GM23248 (cell line): ENCODE measurements at regions not wholly inside any gene's neighbourhood (a gene's known extent, or its start where the extent isn't known, plus 50 kb on each side); places are given as distances from the start of the nearest gene placed in this dataset.

Experiments
- EZH2 ChIP-seq: fragments of 200-600 bp; sonication (generic); IDR thresholded peaks from 2 replicates; pipeline ENCODE4 v1.6.1; 2018; ENCODE audit warnings: antibody characterized with exemption, mild to moderate bottlenecking; ENCODE audit not compliant: insufficient read depth, poor library complexity, severe bottlenecking
- EZH2phosphoT487 ChIP-seq: fragments of 200-600 bp; sonication (generic); IDR thresholded peaks from 2 replicates; pipeline ENCODE4 v1.6.1; 2018; ENCODE audit warnings: antibody characterized with exemption, moderate library complexity, mild to moderate bottlenecking, low read depth; ENCODE audit not compliant: insufficient read depth

GRCh38 chr1:60971330-60971729 lies 111.0 kb upstream of the NFIA start:
- TF ChIP-seq EZH2 (no peak), EZH2phosphoT487 (no peak)
